ENCODE measurements at regions not wholly inside any gene's neighbourhood (a gene's known extent, or its start where the extent isn't known, plus 50 kb on each side); places are given as distances from the start of the nearest gene placed in this dataset.

- in situ Hi-C loops (cut with MboI; ENCODE audit: low sequenced_read_pairs) = no loop called here
- CTCF ChIA-PET = no interaction called here
- dilution Hi-C loops (cut with HindIII; ENCODE audit: low sequenced_read_pairs, unreplicated experiment) = no loop called here
Measured at GRCh38 chr4:10963241-10963640, 278.7 kb upstream of the CLNK start.

More at GRCh38 chr4:10963241-10963640, 278.7 kb upstream of the CLNK start:
- Histone ChIP-seq H4K20me1 (ENCODE audit: insufficient read depth, low read length) (no peaks in the 10 kb centered on the region), H3K36me3 (ENCODE audit: control insufficient read depth, insufficient read depth, low read length) (no peaks in the 10 kb centered on the region), H3K27me3 (ENCODE audit: control insufficient read depth, insufficient read depth, low read length) (no peaks in the 10 kb centered on the region), H3K27ac (ENCODE audit: insufficient read depth, low read length) (no peak overlapping the region), H3K4ac (ENCODE audit: low read depth, low read length) (no peak overlapping the region), H3K23ac (ENCODE audit: low read depth, low read length) (no peak overlapping the region), H2BK120ac (ENCODE audit: low read depth, low read length) (no peak overlapping the region), H2BK20ac (ENCODE audit: low read depth, low read length) (no peak overlapping the region), H2AK5ac (ENCODE audit: low read depth, low read length) (no peak overlapping the region), H3K9ac (ENCODE audit: low read depth, low read length) (no peak overlapping the region), H4K8ac (ENCODE audit: low read depth in 2 of 2, low read length in 2 of 2) (no peak overlapping the region), H2BK15ac (ENCODE audit: low read depth, low read length) (no peak overlapping the region), H3K4me1 (ENCODE audit: control insufficient read depth, insufficient read depth, low read length) (no peaks in the 10 kb centered on the region), H3K18ac (ENCODE audit: low read depth, low read length) (no peak overlapping the region), H4K91ac (ENCODE audit: insufficient read depth, low read depth, low read length) (no peak overlapping the region), H2BK5ac (ENCODE audit: low read depth, low read length, poor library complexity, severe bottlenecking) (no peak overlapping the region), H2AK9ac (replicated peaks; ENCODE audit: low read depth, low read length, poor library complexity) (no peak overlapping the region), H3K4me3 (ENCODE audit: insufficient read depth, low read depth, low read length) (no peak overlapping the region), H3K4me2 (ENCODE audit: low read depth, low read length) (no peak overlapping the region), H3K79me1 (ENCODE audit: low read depth in 1 of 2, low read length in 2 of 2) (no peaks in the 10 kb centered on the region), H3K9me1 (ENCODE audit: insufficient read depth, low read length) (no peaks in the 10 kb centered on the region), H3K14ac (replicated peaks; ENCODE audit: low read depth, low read length) (no peak overlapping the region), H3K9me3 (ENCODE audit: control insufficient read depth, insufficient read depth, low read length) (peaks cover 11% of the 10 kb centered on the region), H2AFZ (replicated peaks; ENCODE audit: low read length, poor library complexity) (no peak overlapping the region), H4K5ac (ENCODE audit: low read depth, low read length) (no peak overlapping the region), H3K56ac (ENCODE audit: extremely low read depth, insufficient read depth, low read length) (no peak overlapping the region)
- TF ChIP-seq NFE2L2 (IDR thresholded peaks at IDR 0.05; ENCODE audit: low read depth, low read length) = no peak
- no peak for TF ChIP-seq POLR2A (IDR thresholded peaks at IDR 0.05; ENCODE audit: low read depth, low read length)
- TF ChIP-seq RFX5 (IDR thresholded peaks at IDR 0.05; ENCODE audit: low read depth, low read length) = no peak
- no peak for TF ChIP-seq RCOR1 (IDR thresholded peaks at IDR 0.05; ENCODE audit: insufficient replicate concordance, low read length)
- no peak for TF ChIP-seq BHLHE40 (IDR thresholded peaks at IDR 0.05; ENCODE audit: low read depth, low read length)
- TF ChIP-seq MXI1 (IDR thresholded peaks at IDR 0.05; ENCODE audit: borderline replicate concordance, low read depth, low read length) = no peak
- TF ChIP-seq MAFK (IDR thresholded peaks at IDR 0.05; ENCODE audit: low read depth, low read length) = no peak
- TF ChIP-seq CEBPB (IDR thresholded peaks at IDR 0.05; ENCODE audit: low read depth, low read length) = no peak
- TF ChIP-seq MAZ (IDR thresholded peaks at IDR 0.05; ENCODE audit: borderline replicate concordance, low read depth, low read length) = no peak
- no peak for TF ChIP-seq SMC3 (IDR thresholded peaks at IDR 0.05; ENCODE audit: low read depth, low read length)
- no peak for TF ChIP-seq CTCF (conservative IDR thresholded peaks at IDR 0.05; ENCODE audit: low read depth, low read length)
- TF ChIP-seq RAD21 (IDR thresholded peaks at IDR 0.05; ENCODE audit: low read length) = no peak
- DNase-seq = no peak
- BruUV-seq (replicated peaks) = no TSS peak
- 72% methylated on average over 2 of the region's 5 CpGs; no CpG with 5 or more reads in 1 of the 2 experiments for WGBS, 2 experiments (ENCODE audit: extremely low coverage in 2 of 2, insufficient read length in 1 of 2)
- ATAC-seq (ENCODE audit: low read depth) = no peak
- intact Hi-C loops (cut with micrococcal nuclease) = no loop called here
- POLR2A ChIA-PET (ENCODE audit: unreplicated experiment) = no interaction called here

All from IMR-90 (cell line).